ENCODE measurements at regions not wholly inside any gene's neighbourhood (a gene's known extent, or its start where the extent isn't known, plus 50 kb on each side); places are given as distances from the start of the nearest gene placed in this dataset.

DNA sequence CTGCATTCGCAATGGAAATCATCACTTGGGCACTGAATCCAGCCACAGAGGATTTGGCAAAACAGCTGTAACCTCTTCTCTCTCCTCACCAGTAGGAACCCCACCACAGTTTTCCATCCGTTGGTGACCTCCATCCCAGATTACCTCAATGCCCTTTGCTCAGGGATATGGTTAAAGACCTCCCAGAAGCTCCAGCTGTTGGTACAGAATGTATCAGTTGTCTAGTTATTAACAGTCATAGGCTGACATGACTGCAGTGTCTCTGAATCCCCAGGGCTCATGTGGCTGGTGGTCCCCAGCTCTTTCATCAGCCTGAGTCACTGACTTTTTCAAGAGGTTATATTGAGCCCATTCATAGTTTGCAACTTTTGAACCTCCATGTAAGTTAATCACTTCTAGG is 189.8 kb upstream of the HHIP start:
- no peak overlapping the region for H3K4me3 ChIP-seq (ENCODE audit: low read length)
- no peaks in the 10 kb centered on the region for H3K4me1 ChIP-seq (ENCODE audit: control insufficient read depth, insufficient read depth, low read length)
- no peak overlapping the region for H3K4me3 Mint-ChIP-seq
- intact Hi-C loops (cut with micrococcal nuclease): no loop called here
- H3K27ac ChIP-seq (ENCODE audit: low read length): no peak overlapping the region
- H3K36me3 Mint-ChIP-seq: no peaks in the 10 kb centered on the region
- 98% methylated on average over 2 of the region's 2 CpGs for WGBS (ENCODE audit: insufficient coverage)
- H3K4me1 Mint-ChIP-seq: no peaks in the 10 kb centered on the region
- peaks cover 2 to 7% of the 10 kb centered on the region in 2 donors for H3K9me3 Mint-ChIP-seq
- TF ChIP-seq, protein P1, sequence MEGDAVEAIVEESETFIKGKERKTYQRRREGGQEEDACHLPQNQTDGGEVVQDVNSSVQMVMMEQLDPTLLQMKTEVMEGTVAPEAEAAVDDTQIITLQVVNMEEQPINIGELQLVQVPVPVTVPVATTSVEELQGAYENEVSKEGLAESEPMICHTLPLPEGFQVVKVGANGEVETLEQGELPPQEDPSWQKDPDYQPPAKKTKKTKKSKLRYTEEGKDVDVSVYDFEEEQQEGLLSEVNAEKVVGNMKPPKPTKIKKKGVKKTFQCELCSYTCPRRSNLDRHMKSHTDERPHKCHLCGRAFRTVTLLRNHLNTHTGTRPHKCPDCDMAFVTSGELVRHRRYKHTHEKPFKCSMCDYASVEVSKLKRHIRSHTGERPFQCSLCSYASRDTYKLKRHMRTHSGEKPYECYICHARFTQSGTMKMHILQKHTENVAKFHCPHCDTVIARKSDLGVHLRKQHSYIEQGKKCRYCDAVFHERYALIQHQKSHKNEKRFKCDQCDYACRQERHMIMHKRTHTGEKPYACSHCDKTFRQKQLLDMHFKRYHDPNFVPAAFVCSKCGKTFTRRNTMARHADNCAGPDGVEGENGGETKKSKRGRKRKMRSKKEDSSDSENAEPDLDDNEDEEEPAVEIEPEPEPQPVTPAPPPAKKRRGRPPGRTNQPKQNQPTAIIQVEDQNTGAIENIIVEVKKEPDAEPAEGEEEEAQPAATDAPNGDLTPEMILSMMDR (IDR thresholded peaks at IDR 0.05): no peak
- DNase-seq: no peak
- no peaks in the 10 kb centered on the region for H3K27me3 Mint-ChIP-seq (ENCODE audit: low read depth in 2 of 2)
- H3K27me3 ChIP-seq (ENCODE audit: control insufficient read depth, insufficient read depth, low read length): no peaks in the 10 kb centered on the region
- ATAC-seq: no peak
- H3K36me3 ChIP-seq (ENCODE audit: control insufficient read depth, insufficient read depth, low read length): no peaks in the 10 kb centered on the region
- H3K27ac Mint-ChIP-seq: no peak overlapping the region
- H3K9me3 ChIP-seq (ENCODE audit: control insufficient read depth, insufficient read depth, low read length): no peaks in the 10 kb centered on the region

DNA sequence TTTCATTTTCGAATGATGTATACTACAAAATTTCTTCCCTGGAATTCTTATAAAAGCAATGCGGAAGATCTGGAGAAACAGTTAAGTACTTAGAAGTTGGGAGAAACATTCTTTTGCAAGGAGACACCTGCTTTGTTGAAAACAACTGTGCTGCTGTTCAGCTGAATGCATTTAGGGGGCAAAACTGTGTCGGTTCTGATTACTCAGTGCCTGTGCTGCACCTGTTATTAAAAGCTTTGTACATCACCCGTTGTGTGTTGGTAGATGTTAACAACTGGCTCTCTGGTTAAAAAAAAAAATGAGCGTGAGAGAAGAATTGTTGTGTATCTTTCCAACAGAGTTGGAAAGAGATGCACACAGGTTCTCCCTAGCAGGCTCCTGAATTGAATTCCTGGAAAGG is 184.1 kb upstream of the HHIP start:
- 89% methylated on average over 4 of the region's 5 CpGs for WGBS (ENCODE audit: insufficient coverage)
- intact Hi-C loops (cut with micrococcal nuclease): no loop called here
- no peaks in the 10 kb centered on the region for H3K36me3 ChIP-seq (ENCODE audit: control insufficient read depth, insufficient read depth, low read length)

DNA sequence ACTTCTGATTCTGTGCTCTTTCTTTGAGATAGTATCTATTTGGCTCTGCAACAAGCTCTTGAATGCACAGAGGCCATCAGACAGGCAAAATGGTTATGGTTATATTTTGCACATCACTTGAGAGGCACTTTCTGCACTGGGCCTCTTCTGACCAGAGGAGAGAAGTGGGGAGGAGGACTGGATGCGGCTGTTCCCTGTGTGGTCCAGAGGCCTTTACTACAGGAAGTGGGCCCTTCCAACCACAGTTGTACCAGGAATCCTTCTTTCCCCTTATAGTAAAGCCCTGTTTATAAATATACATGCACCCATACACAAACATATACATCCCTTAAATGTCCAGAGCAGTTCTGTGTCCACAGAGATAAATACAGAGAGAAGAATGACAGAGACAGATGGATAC is 182.7 kb upstream of the HHIP start:
- H3K9me3 ChIP-seq (ENCODE audit: control insufficient read depth, insufficient read depth, low read length): no peaks in the 10 kb centered on the region
- H3K4me3 ChIP-seq (ENCODE audit: low read length): no peak overlapping the region
- no peaks in the 10 kb centered on the region for H3K4me1 ChIP-seq (ENCODE audit: control insufficient read depth, insufficient read depth, low read length)
- intact Hi-C loops (cut with micrococcal nuclease): no loop called here
- TF ChIP-seq, protein P1 (IDR thresholded peaks at IDR 0.05): no peak
- Mint-ChIP-seq H3K36me3 (no peaks in the 10 kb centered on the region), H3K4me1 (no peaks in the 10 kb centered on the region), H3K9me3 (peaks cover 0 to 8% of the 10 kb centered on the region in 2 donors), H3K4me3 (no peak overlapping the region), H3K27me3 (ENCODE audit: low read depth in 2 of 2) (no peaks in the 10 kb centered on the region), H3K27ac (no peak overlapping the region)
- no peaks in the 10 kb centered on the region for H3K36me3 ChIP-seq (ENCODE audit: control insufficient read depth, insufficient read depth, low read length)
- ATAC-seq: no peak
- no peak for DNase-seq
- 89% methylated on average over 1 of the region's 1 CpG for WGBS (ENCODE audit: insufficient coverage)
- H3K27me3 ChIP-seq (ENCODE audit: control insufficient read depth, insufficient read depth, low read length): no peaks in the 10 kb centered on the region
- H3K27ac ChIP-seq (ENCODE audit: low read length): no peak overlapping the region

More for the DNA sequence above, 184.1 kb upstream of the HHIP start:
- Mint-ChIP-seq H3K36me3 (no peaks in the 10 kb centered on the region), H3K4me1 (no peaks in the 10 kb centered on the region), H3K27ac (no peak overlapping the region), H3K4me3 (no peak overlapping the region), H3K9me3 (peaks cover 2 to 8% of the 10 kb centered on the region in 2 donors), H3K27me3 (ENCODE audit: low read depth in 2 of 2) (no peaks in the 10 kb centered on the region)
- Histone ChIP-seq H3K4me1 (ENCODE audit: control insufficient read depth, insufficient read depth, low read length) (no peaks in the 10 kb centered on the region), H3K9me3 (ENCODE audit: control insufficient read depth, insufficient read depth, low read length) (no peaks in the 10 kb centered on the region), H3K27ac (ENCODE audit: low read length) (no peak overlapping the region), H3K4me3 (ENCODE audit: low read length) (no peak overlapping the region), H3K27me3 (ENCODE audit: control insufficient read depth, insufficient read depth, low read length) (no peaks in the 10 kb centered on the region)
- TF ChIP-seq, protein P1 (IDR thresholded peaks at IDR 0.05): no peak
- DNase-seq (no peak), ATAC-seq (no peak)

DNA sequence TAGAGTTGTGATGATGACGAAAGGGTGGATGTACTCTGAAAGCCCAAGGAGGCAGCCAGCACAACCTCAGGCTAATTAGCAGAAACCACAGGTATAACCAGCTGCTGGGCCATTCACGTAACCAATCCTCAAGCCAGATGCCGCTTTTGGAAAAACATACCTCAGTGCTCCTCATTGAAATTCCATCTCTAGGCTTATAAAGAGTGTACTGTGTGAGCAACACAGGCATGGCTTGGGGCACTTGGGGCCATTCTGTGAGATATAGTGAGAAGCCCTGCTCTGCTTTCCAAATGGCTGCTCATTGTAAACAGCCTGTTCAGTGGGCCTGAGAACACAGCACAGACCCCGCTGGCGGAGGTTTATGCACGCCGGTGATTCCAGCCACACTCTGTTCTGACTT is 182.1 kb upstream of the HHIP start:
- Histone ChIP-seq H3K36me3 (ENCODE audit: control insufficient read depth, insufficient read depth, low read length) (no peaks in the 10 kb centered on the region), H3K4me1 (ENCODE audit: control insufficient read depth, insufficient read depth, low read length) (no peaks in the 10 kb centered on the region), H3K4me3 (ENCODE audit: low read length) (no peak overlapping the region), H3K27ac (ENCODE audit: low read length) (no peak overlapping the region), H3K9me3 (ENCODE audit: control insufficient read depth, insufficient read depth, low read length) (no peaks in the 10 kb centered on the region), H3K27me3 (ENCODE audit: control insufficient read depth, insufficient read depth, low read length) (no peaks in the 10 kb centered on the region)
- TF ChIP-seq, protein P1 (IDR thresholded peaks at IDR 0.05): no peak
- no peaks in the 10 kb centered on the region for H3K27me3 Mint-ChIP-seq (ENCODE audit: low read depth in 2 of 2)
- no peak overlapping the region for H3K4me3 Mint-ChIP-seq
- intact Hi-C loops (cut with micrococcal nuclease): no loop called here
- no peaks in the 10 kb centered on the region for H3K36me3 Mint-ChIP-seq
- WGBS (ENCODE audit: insufficient coverage): 94% methylated on average over 7 of the region's 7 CpGs
- no peaks in the 10 kb centered on the region for H3K4me1 Mint-ChIP-seq
- no peak for ATAC-seq
- DNase-seq: no peak
- H3K27ac Mint-ChIP-seq: no peak overlapping the region
- peaks cover 0 to 6% of the 10 kb centered on the region in 2 donors for H3K9me3 Mint-ChIP-seq

Measured in natural killer cell (primary cell).